ENCODE measurements at regions not wholly inside any gene's neighbourhood (a gene's known extent, or its start where the extent isn't known, plus 50 kb on each side); places are given as distances from the start of the nearest gene placed in this dataset.

DNA sequence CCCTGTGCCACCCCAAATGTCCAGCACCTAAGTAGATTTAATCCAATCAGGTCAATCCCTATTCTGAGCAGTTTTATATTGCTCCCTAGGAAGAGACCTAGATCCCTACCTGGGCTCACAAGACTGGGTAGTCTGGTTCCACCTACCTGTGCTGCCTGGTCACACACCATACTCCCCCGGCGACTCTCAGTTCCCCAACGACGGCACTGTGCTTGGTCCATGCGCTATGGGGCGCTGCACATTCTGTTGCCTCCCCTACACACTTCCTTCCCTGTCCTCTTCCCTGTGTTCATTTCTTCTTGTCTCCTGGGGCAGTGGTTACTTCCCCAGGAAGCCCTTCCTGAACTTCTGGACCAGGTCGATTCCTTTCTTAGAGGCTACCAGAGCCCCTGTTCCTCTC, 109.9 kb upstream of the IL12B start:
- in situ Hi-C loops (cut with MboI; ENCODE audit: low sequenced_read_pairs, unreplicated experiment), result loop anchor here (10.0 to 25.0 kb wide), 3 partner anchors 278 to 545 kb away; partner anchors contain the start of gene ADRA1B
- no peak for DNase-seq (ENCODE audit: low spot score)
- TF ChIP-seq, protein P1, sequence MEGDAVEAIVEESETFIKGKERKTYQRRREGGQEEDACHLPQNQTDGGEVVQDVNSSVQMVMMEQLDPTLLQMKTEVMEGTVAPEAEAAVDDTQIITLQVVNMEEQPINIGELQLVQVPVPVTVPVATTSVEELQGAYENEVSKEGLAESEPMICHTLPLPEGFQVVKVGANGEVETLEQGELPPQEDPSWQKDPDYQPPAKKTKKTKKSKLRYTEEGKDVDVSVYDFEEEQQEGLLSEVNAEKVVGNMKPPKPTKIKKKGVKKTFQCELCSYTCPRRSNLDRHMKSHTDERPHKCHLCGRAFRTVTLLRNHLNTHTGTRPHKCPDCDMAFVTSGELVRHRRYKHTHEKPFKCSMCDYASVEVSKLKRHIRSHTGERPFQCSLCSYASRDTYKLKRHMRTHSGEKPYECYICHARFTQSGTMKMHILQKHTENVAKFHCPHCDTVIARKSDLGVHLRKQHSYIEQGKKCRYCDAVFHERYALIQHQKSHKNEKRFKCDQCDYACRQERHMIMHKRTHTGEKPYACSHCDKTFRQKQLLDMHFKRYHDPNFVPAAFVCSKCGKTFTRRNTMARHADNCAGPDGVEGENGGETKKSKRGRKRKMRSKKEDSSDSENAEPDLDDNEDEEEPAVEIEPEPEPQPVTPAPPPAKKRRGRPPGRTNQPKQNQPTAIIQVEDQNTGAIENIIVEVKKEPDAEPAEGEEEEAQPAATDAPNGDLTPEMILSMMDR (IDR thresholded peaks at IDR 0.05; ENCODE audit: borderline replicate concordance, control extremely low read depth, extremely low read depth, insufficient read depth, missing control alignments), result peak; percentile 17

DNA sequence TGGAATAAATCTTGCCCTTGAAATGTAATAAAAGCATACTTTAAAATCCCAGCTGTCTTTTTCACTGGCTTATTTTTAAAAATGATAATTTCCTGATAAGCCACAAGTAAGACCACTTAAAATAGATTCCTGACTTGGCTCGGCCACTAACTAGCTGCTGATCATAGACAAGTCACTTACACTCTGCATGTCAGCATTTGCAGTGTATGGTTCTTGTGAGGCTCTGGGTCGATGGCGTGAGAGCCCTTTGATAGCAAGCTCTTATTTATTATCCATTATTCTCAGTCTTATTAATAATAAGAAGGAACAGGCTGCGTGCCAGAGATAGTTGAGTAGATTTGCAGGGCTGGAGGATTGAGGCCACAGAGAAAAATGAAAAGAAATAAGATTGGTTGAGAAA, 110.7 kb upstream of the IL12B start:
- TF ChIP-seq, protein P1 (IDR thresholded peaks at IDR 0.05; ENCODE audit: borderline replicate concordance, control extremely low read depth, extremely low read depth, insufficient read depth, missing control alignments), result no peak
- in situ Hi-C loops (cut with MboI; ENCODE audit: low sequenced_read_pairs, unreplicated experiment), result loop anchor here (10.0 to 25.0 kb wide), 3 partner anchors 279 to 544 kb away; partner anchors contain the start of gene ADRA1B
- DNase-seq (ENCODE audit: low spot score), result no peak

DNA sequence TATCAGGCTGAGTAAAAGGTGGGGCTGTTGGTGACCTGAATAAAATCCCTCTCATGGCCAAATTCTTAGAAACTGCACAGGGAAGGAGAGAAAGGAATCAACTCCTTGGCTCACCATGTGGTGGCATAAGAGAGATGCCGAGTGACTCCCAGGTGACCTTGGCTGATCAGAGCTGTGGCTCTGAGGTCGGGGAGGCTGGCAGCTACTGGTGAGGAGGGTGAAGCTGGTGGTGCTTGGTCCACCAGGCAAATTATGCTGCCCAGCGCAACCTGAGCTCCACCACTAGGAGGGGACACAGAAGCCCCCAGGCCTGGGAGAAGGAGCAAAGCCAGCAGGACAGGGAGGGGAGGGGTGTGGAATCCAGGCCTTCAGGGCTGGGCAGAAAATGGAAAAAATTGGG, 111.2 kb upstream of the IL12B start:
- TF ChIP-seq, protein P1 (IDR thresholded peaks at IDR 0.05; ENCODE audit: borderline replicate concordance, control extremely low read depth, extremely low read depth, insufficient read depth, missing control alignments), result no peak
- in situ Hi-C loops (cut with MboI; ENCODE audit: low sequenced_read_pairs, unreplicated experiment), result loop anchor here (10.0 to 25.0 kb wide), 3 partner anchors 279 to 543 kb away; partner anchors contain the start of gene ADRA1B
- no peak for DNase-seq (ENCODE audit: low spot score)

DNA sequence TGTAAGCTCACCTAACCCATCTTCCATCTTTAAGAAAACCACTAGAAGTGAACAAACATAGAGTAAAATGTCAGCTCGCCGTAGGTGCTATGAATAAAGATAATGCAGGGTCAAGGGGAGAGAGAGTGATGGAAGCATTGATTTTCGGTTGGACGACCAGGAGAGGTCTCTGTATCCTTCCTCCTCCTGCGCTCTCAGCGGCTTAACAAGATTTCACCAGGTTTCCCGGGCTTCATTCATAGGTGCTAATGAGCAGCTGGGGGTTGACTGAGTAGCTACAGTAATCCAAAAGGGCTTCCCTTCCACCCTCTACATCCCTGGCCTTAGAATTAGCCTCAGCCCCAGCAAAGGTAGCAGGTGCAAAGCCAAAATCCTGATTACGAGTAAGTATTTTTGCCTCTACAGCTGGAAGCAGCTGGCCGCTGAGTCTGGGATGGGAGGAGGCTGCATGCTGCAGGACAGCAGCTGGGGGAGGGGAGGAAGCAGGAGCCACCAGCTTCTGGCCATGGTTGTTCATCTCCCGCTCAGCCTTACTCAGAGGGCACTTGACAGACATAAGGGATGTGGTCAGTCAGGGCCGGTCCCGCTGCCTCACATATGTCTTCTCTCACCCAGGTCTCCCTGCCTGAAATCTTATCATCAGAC, 112.0 kb upstream of the IL12B start:
- DNase-seq (ENCODE audit: low spot score), result no peak
- TF ChIP-seq, protein P1 (IDR thresholded peaks at IDR 0.05; ENCODE audit: borderline replicate concordance, control extremely low read depth, extremely low read depth, insufficient read depth, missing control alignments), result no peak
- in situ Hi-C loops (cut with MboI; ENCODE audit: low sequenced_read_pairs, unreplicated experiment), result loop anchor here (10.0 to 25.0 kb wide), 3 partner anchors 280 to 542 kb away; partner anchors contain the start of gene ADRA1B

DNA sequence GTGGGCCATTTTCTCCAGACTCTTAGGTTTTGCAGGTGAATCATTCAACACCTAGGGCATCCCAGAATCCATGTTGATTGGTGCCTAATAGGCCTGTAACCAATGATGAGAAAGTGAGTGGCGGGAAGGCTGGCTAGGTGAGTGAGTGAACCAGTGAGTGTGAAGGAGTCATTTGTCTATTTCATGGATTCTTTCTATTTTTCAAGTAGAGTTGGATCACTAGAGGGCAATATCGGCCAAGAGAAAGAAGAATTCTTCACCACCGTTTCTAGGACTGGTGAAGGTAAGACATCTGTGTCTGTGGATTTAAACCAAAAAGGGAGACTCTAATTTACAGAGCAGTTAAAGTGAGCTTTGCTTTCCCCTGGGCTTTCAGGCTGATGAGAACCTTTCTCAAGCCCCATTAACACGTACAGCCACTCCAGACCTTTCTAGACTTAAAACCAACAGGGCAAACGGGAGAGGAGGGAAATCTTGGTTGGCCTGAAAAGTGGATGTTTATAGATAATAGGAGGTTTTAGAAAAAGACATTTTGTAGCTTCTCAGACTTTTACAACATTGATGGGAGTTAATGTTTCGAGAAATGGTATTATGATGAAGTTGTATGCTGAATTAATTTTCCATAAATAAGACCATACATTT, 114.3 kb upstream of the IL12B start:
- in situ Hi-C loops (cut with MboI; ENCODE audit: low sequenced_read_pairs, unreplicated experiment), result loop anchor here (10.0 to 25.0 kb wide), 3 partner anchors 282 to 540 kb away; partner anchors contain the start of gene ADRA1B
- TF ChIP-seq, protein P1 (IDR thresholded peaks at IDR 0.05; ENCODE audit: borderline replicate concordance, control extremely low read depth, extremely low read depth, insufficient read depth, missing control alignments), result peak; percentile 11
- peak; percentile 67 for DNase-seq (ENCODE audit: low spot score)

DNA sequence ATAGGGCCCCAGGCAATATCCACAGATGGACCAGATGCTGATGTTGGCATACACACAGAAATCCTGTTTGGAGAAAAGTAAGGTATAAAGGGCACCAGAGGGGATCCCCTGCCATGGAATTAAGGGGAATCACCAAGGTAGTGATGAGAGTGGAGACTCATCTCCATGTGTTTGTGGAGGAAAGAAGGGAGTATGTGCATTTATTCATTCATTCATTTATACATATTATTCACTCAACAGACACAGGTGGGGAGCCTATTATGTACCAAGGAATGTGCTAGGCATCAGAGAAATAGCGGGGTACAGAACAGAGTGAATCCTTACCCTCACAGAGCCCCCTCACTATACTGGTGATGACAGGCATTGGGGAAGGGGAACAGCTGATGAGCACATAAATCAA, 116.8 kb upstream of the IL12B start:
- in situ Hi-C loops (cut with MboI; ENCODE audit: low sequenced_read_pairs, unreplicated experiment), result loop anchor here (10.0 to 25.0 kb wide), 3 partner anchors 285 to 538 kb away; partner anchors contain the start of gene ADRA1B
- no peak for DNase-seq (ENCODE audit: low spot score)
- TF ChIP-seq, protein P1 (IDR thresholded peaks at IDR 0.05; ENCODE audit: borderline replicate concordance, control extremely low read depth, extremely low read depth, insufficient read depth, missing control alignments), result no peak

All from GM13976 (cell line).